ENCODE measurements at regions not wholly inside any gene's neighbourhood (a gene's known extent, or its start where the extent isn't known, plus 50 kb on each side); places are given as distances from the start of the nearest gene placed in this dataset.

DNA sequence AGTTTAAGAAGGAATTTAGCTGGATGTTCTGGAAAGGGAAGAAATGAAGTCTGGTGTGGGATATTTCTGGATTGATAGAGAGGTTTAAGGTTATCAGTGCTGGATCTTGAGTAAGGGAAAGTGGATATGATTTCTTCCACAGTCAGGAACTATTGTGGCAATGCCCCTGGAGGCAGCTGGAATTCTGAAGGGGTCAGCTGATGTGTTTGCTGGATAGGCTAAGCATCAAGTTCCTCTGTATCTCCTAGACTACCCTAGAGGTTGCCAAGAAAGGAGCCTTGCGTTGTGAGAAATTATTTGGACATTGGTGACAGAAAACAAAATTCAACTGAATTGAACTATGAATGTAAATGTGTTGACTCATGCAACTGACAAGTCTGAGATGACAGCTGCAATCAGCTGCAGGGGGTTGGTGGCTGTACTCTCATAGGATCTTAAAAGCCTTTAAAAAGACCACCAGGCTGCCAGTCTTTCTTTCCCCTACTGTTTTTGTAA, 244.4 kb downstream of the ATXN7L3B start:
- no peak overlapping the region for H3K4me3 ChIP-seq
- TF ChIP-seq, protein P1, sequence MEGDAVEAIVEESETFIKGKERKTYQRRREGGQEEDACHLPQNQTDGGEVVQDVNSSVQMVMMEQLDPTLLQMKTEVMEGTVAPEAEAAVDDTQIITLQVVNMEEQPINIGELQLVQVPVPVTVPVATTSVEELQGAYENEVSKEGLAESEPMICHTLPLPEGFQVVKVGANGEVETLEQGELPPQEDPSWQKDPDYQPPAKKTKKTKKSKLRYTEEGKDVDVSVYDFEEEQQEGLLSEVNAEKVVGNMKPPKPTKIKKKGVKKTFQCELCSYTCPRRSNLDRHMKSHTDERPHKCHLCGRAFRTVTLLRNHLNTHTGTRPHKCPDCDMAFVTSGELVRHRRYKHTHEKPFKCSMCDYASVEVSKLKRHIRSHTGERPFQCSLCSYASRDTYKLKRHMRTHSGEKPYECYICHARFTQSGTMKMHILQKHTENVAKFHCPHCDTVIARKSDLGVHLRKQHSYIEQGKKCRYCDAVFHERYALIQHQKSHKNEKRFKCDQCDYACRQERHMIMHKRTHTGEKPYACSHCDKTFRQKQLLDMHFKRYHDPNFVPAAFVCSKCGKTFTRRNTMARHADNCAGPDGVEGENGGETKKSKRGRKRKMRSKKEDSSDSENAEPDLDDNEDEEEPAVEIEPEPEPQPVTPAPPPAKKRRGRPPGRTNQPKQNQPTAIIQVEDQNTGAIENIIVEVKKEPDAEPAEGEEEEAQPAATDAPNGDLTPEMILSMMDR (IDR thresholded peaks at IDR 0.05): no peak
- DNase-seq (ENCODE audit: low spot score): no peak
- no peak overlapping the region for H3K27ac ChIP-seq

DNA sequence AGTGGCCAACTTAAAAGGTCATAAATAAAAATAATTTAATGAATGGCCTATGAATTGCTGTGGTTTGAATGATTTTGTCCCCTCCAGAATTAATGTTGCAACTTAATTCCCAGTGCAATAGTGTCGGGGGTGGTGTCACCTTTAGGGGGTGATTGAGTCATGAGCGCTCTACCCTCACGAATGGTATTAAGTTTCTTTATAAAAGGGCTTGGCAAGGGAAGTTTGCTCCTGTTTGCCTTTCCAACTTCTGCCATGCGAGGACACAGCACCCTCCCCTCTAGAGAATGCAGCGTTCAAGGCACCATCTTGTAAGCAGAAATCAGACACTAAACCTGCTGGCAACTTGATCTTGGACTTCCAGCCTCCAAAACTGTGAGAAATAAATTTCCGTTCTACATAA, 253.3 kb downstream of the ATXN7L3B start:
- TF ChIP-seq, protein P1 (IDR thresholded peaks at IDR 0.05): no peak
- Histone ChIP-seq H3K4me3 (no peak overlapping the region), H3K27ac (no peak overlapping the region)
- DNase-seq (ENCODE audit: low spot score): no peak

DNA sequence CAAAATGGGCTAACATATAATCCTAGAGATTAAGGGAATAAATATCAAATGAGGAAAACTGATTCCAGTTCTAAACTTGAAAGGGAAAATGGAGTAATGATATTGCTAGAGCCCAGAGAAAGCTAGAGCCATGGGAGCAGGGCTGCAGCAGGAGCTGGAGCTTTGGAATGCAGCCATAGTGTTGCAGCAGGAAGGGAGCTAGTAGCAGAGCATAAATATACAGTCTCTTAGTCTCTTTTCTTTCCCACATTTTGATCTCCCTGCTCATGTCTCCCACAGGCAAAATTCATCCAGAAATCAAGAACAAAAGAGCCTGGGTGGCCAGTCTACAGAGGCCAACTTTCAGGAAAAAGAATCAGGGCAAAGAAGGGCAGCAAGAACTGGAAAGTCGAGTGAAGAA, 253.7 kb downstream of the ATXN7L3B start:
- DNase-seq (ENCODE audit: low spot score): no peak
- no peak overlapping the region for H3K4me3 ChIP-seq
- TF ChIP-seq, protein P1 (IDR thresholded peaks at IDR 0.05): no peak
- no peak overlapping the region for H3K27ac ChIP-seq

DNA sequence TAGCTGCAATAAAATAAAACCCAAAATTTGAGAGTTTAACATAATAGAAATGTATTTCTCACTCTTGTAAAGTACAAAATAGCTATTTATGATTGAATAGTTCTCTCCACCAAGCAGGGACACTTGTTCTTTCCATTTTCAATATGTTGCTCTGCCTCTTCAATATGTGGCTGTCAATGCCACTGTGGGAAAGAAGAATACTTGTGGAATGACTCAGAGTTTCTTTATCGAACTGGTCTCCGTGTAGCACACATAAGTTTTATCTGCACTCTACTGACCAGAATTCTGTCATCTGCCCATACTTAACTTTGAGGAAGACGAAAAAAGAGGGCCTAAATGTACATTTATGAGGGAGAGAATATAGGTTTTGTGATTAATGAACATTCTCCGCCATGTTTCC, 256.9 kb downstream of the ATXN7L3B start:
- no peak for DNase-seq (ENCODE audit: low spot score)
- no peak overlapping the region for H3K4me3 ChIP-seq
- TF ChIP-seq, protein P1 (IDR thresholded peaks at IDR 0.05): no peak
- no peak overlapping the region for H3K27ac ChIP-seq

DNA sequence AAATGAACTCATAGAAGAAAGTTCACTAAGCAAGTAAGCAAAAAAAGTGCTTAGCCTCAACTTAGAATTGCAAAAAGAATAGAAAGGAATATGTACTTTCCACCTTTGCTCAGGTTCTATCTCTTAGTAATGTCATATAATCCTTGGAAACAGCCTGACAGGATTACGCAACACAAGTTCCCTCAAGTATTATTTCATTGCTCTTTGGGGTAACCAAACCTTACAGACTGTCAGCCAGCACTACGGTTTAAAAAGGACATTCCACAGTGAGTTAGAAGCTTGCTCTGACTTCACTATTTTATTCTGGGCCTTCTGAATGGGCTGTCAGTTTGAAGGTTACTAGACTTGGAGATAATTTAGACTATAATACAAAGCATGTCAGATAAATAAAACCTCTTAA, 264.0 kb downstream of the ATXN7L3B start:
- Histone ChIP-seq H3K27ac (no peak overlapping the region), H3K4me3 (no peak overlapping the region)
- TF ChIP-seq, protein P1 (IDR thresholded peaks at IDR 0.05): no peak
- DNase-seq (ENCODE audit: low spot score): no peak

DNA sequence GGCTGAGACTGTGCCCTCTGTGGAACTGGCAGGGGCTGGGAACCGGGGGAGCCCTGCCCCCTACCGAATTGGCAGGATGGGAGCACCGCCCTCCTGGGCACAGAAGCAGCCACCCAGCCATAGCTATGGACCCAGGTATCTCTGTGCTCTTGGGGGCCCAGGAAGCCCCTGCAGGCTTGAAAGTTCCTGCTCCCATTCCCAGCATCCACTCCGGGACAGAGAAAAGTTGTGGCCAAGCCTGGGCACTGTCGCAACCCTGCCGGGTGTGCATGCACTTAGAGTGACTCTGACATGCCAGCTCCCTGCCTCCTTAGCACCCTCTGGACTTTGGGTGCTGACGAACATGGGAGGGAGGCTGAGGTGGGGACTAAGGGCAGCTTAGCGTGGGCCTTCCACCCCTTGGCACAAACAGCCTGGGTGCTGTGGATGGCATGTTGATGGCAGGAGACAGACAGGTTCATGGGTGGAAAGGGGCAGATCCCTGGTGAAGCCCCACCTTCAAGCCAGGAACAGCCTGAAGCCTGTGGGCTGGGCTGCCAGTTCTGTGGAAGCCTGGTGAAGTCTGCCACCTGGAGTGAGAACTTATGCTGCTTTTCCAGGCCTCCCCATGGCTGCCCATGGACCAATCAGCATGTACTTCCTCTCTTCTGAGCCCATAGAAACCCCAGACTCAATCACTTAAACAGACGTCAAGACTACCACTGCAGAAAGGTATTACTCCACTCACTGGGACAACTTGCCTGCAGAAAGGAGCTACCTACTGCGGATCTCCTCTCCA, 279.0 kb downstream of the ATXN7L3B start:
- TF ChIP-seq, protein P1 (IDR thresholded peaks at IDR 0.05): no peak
- no peak overlapping the region for H3K4me3 ChIP-seq
- no peak for DNase-seq (ENCODE audit: low spot score)
- no peak overlapping the region for H3K27ac ChIP-seq

DNA sequence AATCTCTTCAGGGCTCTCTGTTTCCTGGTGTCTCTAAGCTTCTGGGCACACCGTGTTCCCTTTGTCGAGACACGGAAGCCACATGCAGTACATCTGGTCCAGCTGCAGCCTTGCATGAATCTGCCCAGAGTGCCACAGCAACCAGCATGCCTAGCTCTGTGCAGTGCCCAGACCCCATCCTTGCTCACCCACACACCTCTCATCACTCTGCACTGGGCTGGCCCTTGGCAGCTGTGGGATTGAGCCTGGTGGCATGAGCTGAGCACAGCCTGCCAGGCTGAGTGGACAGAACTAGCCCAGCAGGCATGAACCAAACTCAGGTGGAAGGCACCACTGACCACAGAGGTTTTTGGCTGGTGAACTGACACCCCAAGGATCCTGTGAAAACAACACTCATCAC, 279.9 kb downstream of the ATXN7L3B start:
- no peak overlapping the region for H3K4me3 ChIP-seq
- H3K27ac ChIP-seq: no peak overlapping the region
- TF ChIP-seq, protein P1 (IDR thresholded peaks at IDR 0.05): no peak
- no peak for DNase-seq (ENCODE audit: low spot score)

Measured in coronary artery (tissue), 2 donors.